GM19372 (cell line): ENCODE measurements at regions not wholly inside any gene's neighbourhood (a gene's known extent, or its start where the extent isn't known, plus 50 kb on each side); places are given as distances from the start of the nearest gene placed in this dataset.
"Not testable (repeated sequence)": the region's sequence is repeated elsewhere in the genome, so short reads cannot be mapped to it uniquely, and the experiment has no call there.

Source experiments
- ATAC-seq: cut with Tn5 transposase; IDR thresholded peaks from one replicate; pipeline ENCODE4 v1.9.1; 2021; ENCODE audit warnings: mild to moderate bottlenecking, low read depth, moderate library complexity; ENCODE audit not compliant: unreplicated experiment

GRCh38 chr13:44718467-44718866 is 142.3 kb upstream of the TSC22D1 start:
- no peak for ATAC-seq

- ATAC-seq = no peak
These were observed 139.4 kb upstream of the TSC22D1 start for GRCh38 chr13:44715287-44716230.

GRCh38 chr13:44713788-44714469 is 137.8 kb upstream of the TSC22D1 start:
- ATAC-seq = no peak

GRCh38 chr13:44711706-44712105 is 135.6 kb upstream of the TSC22D1 start:
- no peak for ATAC-seq

- ATAC-seq = no peak
These were observed 134.4 kb upstream of the TSC22D1 start for GRCh38 chr13:44710576-44710975.

GRCh38 chr13:44704811-44705210 is 128.7 kb upstream of the TSC22D1 start:
- ATAC-seq = not testable (repeated sequence)

GRCh38 chr13:44703371-44703770 is 127.2 kb upstream of the TSC22D1 start:
- ATAC-seq = no peak

- ATAC-seq = no peak
These were observed 121.9 kb upstream of the TSC22D1 start for GRCh38 chr13:44698066-44698465.

GRCh38 chr13:44697058-44697457 is 120.9 kb upstream of the TSC22D1 start:
- ATAC-seq = no peak

GRCh38 chr13:44695520-44695919 is 119.4 kb upstream of the TSC22D1 start:
- ATAC-seq = no peak

- ATAC-seq = no peak
These were observed 118.7 kb upstream of the TSC22D1 start for GRCh38 chr13:44694842-44695241.

- no peak for ATAC-seq
These were observed 118.2 kb upstream of the TSC22D1 start for GRCh38 chr13:44694291-44694690.

GRCh38 chr13:44693156-44693764 is 117.1 kb upstream of the TSC22D1 start:
- ATAC-seq = no peak

GRCh38 chr13:44692173-44692713 is 116.1 kb upstream of the TSC22D1 start:
- ATAC-seq = no peak

GRCh38 chr13:44690376-44690775 is 114.2 kb upstream of the TSC22D1 start:
- ATAC-seq = no peak

- ATAC-seq = no peak
These were observed 112.5 kb upstream of the TSC22D1 start for GRCh38 chr13:44688652-44689051.

- ATAC-seq = no peak
These were observed 110.4 kb upstream of the TSC22D1 start for GRCh38 chr13:44686531-44686934.

GRCh38 chr13:44685641-44686040 is 109.5 kb upstream of the TSC22D1 start:
- ATAC-seq = no peak

GRCh38 chr13:44682416-44682815 is 106.3 kb upstream of the TSC22D1 start:
- not testable (repeated sequence) for ATAC-seq

- ATAC-seq = no peak
These were observed 104.7 kb upstream of the TSC22D1 start for GRCh38 chr13:44680746-44681355.

GRCh38 chr13:44679597-44679996 is 103.5 kb upstream of the TSC22D1 start:
- ATAC-seq = no peak
